ENCODE measurements at regions not wholly inside any gene's neighbourhood (a gene's known extent, or its start where the extent isn't known, plus 50 kb on each side); places are given as distances from the start of the nearest gene placed in this dataset.

DNA sequence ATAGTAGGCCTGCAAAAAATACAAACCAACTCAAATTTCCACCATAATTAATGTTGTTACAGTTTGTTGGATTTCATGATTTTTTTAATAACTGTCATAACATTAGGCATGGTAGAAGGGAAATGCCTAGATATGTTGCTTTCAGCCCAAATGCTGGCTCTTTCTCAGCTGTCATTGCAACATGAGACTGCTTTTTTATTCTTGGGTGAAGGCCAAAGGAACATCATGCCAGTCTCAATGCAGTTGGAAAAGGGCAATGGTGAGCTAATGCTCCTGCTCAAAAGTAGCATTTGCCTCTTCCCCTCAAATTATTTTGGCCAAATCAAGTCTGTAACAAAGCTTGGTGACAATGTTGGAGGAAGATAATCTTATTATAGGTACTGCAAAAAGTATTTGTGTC is 877.7 kb upstream of the PRMT6 start:
- Histone ChIP-seq H3K56ac (ENCODE audit: insufficient read length, low read depth, low read length) (no peak overlapping the region), H2BK15ac (ENCODE audit: low read depth, low read length) (no peak overlapping the region), H2BK5ac (ENCODE audit: insufficient read length, low read length) (no peak overlapping the region), H3K9ac (ENCODE audit: extremely low read depth, insufficient read length, low read length) (no peak overlapping the region), H3K27ac (ENCODE audit: insufficient read length, low read depth, low read length) (no peak overlapping the region), H3K4me1 (ENCODE audit: insufficient read depth, low read length) (no peaks in the 10 kb centered on the region), H3K18ac (ENCODE audit: insufficient read length, low read depth, low read length) (no peak overlapping the region), H3K79me1 (ENCODE audit: insufficient read depth, low read depth, low read length, poor library complexity, severe bottlenecking) (no peaks in the 10 kb centered on the region), H4K8ac (replicated peaks; ENCODE audit: insufficient read length, low read depth, low read length) (no peak overlapping the region), H4K20me1 (ENCODE audit: control insufficient read depth, insufficient read depth, insufficient read length) (no peaks in the 10 kb centered on the region), H2BK12ac (ENCODE audit: insufficient read length, low read depth, low read length) (no peak overlapping the region), H4K5ac (ENCODE audit: insufficient read length, low read depth, low read length) (no peak overlapping the region), H3K9me3 (ENCODE audit: control insufficient read depth, low read depth, low read length) (no peaks in the 10 kb centered on the region), H4K91ac (ENCODE audit: insufficient read length, low read depth, low read length) (no peak overlapping the region), H3K23ac (ENCODE audit: insufficient read length, low read depth, low read length) (no peak overlapping the region), H3K27me3 (ENCODE audit: insufficient read depth, low read length) (no peaks in the 10 kb centered on the region), H3K4me2 (ENCODE audit: insufficient read depth, insufficient read length, low read length) (no peak overlapping the region), H3T11ph (ENCODE audit: low read length) (no peak overlapping the region), H2AFZ (ENCODE audit: low read length) (no peak overlapping the region), H3K14ac (ENCODE audit: insufficient read depth, low read length) (no peak overlapping the region), H2BK20ac (ENCODE audit: low read depth, low read length, poor library complexity, severe bottlenecking) (no peak overlapping the region), H2AK5ac (ENCODE audit: insufficient read length, low read length) (no peak overlapping the region), H3K23me2 (ENCODE audit: insufficient read length, low read depth, low read length, poor library complexity, severe bottlenecking) (no peaks in the 10 kb centered on the region), H3K79me2 (ENCODE audit: insufficient read depth, low read length) (no peaks in the 10 kb centered on the region), H2BK120ac (ENCODE audit: low read depth, low read length, poor library complexity, severe bottlenecking) (no peak overlapping the region), H3K4ac (ENCODE audit: low read depth, low read length) (no peak overlapping the region)
- Mint-ChIP-seq H3K4me3 (no peak overlapping the region), H3K27me3 (ENCODE audit: low read depth) (no peaks in the 10 kb centered on the region), H3K4me1 (no peaks in the 10 kb centered on the region), H3K27ac (no peak overlapping the region), H3K36me3 (ENCODE audit: insufficient read depth in 1 of 3, low read depth in 3 of 3) (peaks cover 0 to 7% (median 7%) of the 10 kb centered on the region in 3 experiments; a peak in 5 of 7 replicates), H3K9me3 (peaks cover 8 to 12% of the 10 kb centered on the region in 2 experiments)
- TF ChIP-seq, protein P1, sequence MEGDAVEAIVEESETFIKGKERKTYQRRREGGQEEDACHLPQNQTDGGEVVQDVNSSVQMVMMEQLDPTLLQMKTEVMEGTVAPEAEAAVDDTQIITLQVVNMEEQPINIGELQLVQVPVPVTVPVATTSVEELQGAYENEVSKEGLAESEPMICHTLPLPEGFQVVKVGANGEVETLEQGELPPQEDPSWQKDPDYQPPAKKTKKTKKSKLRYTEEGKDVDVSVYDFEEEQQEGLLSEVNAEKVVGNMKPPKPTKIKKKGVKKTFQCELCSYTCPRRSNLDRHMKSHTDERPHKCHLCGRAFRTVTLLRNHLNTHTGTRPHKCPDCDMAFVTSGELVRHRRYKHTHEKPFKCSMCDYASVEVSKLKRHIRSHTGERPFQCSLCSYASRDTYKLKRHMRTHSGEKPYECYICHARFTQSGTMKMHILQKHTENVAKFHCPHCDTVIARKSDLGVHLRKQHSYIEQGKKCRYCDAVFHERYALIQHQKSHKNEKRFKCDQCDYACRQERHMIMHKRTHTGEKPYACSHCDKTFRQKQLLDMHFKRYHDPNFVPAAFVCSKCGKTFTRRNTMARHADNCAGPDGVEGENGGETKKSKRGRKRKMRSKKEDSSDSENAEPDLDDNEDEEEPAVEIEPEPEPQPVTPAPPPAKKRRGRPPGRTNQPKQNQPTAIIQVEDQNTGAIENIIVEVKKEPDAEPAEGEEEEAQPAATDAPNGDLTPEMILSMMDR (conservative IDR thresholded peaks at IDR 0.05) = no peak
- DNase-seq = no peak

Data from H9 (cell line).